Calu3 (cell line): ENCODE measurements at regions not wholly inside any gene's neighbourhood (a gene's known extent, or its start where the extent isn't known, plus 50 kb on each side); places are given as distances from the start of the nearest gene placed in this dataset.

Experiments used
- BruUV-seq: library from RNA; stranded (reverse); fragments of 400-500 nt; replicated peaks from 2 replicates; lab custom pipeline; 2021; lab: Mats Ljungman, UMichigan
- CTCF ChIA-PET: fragments of 300-600 bp; sonication (Branson Sonifier 250); formaldehyde crosslinking; loops from one replicate; lab custom pipeline; 2022; ENCODE audit warnings: antibody characterized with exemption; lab: Charles Lee
- DNase-seq: peaks from one replicate; pipeline ENCODE4 v3.0.0; 2022
- H3K27ac Mint-ChIP-seq: one replicate; pipeline ENCODE4 v1.8.0; 2022; ENCODE audit warnings: mixed read lengths; ENCODE audit not compliant: unreplicated experiment
- H3K27me3 Mint-ChIP-seq: one replicate; pipeline ENCODE4 v1.8.0; 2022; ENCODE audit warnings: mixed read lengths; ENCODE audit not compliant: unreplicated experiment
- H3K36me3 Mint-ChIP-seq: one replicate; pipeline ENCODE4 v1.8.0; 2022; ENCODE audit warnings: mild to moderate bottlenecking, moderate library complexity, mixed read lengths; ENCODE audit not compliant: insufficient read depth, unreplicated experiment
- H3K4me1 Mint-ChIP-seq: one replicate; pipeline ENCODE4 v1.8.0; 2022; ENCODE audit warnings: mild to moderate bottlenecking, low read depth, mixed read lengths; ENCODE audit not compliant: unreplicated experiment
- H3K4me3 Mint-ChIP-seq: one replicate; pipeline ENCODE4 v1.8.0; 2022; ENCODE audit warnings: mild to moderate bottlenecking, low read depth, moderate library complexity, mixed read lengths; ENCODE audit not compliant: unreplicated experiment
- H3K9me3 Mint-ChIP-seq: one replicate; pipeline ENCODE4 v1.8.0; 2022; ENCODE audit warnings: low read depth, mixed read lengths; ENCODE audit not compliant: unreplicated experiment
- CTCF ChIP-seq: fragments of 200-600 bp; IDR thresholded peaks from one replicate; pipeline ENCODE4 v1.8.0; 2022; ENCODE audit warnings: antibody characterized with exemption; ENCODE audit not compliant: unreplicated experiment
- intact Hi-C: fragments of 100-400 bp; cut with micrococcal nuclease; formaldehyde crosslinking; loops from one replicate; pipeline ENCODE4 v1.10.0; 2022; ENCODE audit not compliant: unreplicated experiment

- no peaks in the 10 kb centered on the region for H3K27me3 Mint-ChIP-seq
- H3K4me3 Mint-ChIP-seq: no peak overlapping the region
- TF ChIP-seq CTCF: no peak
- no peaks in the 10 kb centered on the region for H3K9me3 Mint-ChIP-seq
- no TSS peak for BruUV-seq
- CTCF ChIA-PET: no interaction called here
- no peak for DNase-seq
- intact Hi-C loops: no loop called here
- H3K4me1 Mint-ChIP-seq: no peaks in the 10 kb centered on the region
- H3K27ac Mint-ChIP-seq: no peak overlapping the region
- H3K36me3 Mint-ChIP-seq: no peaks in the 10 kb centered on the region
Observed at GRCh38 chr5:68643064-68643463, 427.5 kb downstream of the PIK3R1 start.

GRCh38 chr5:68644971-68645370 lies 429.4 kb downstream of the PIK3R1 start:
- no peak overlapping the region for H3K27ac Mint-ChIP-seq
- DNase-seq: no peak
- H3K9me3 Mint-ChIP-seq: no peaks in the 10 kb centered on the region
- no TSS peak for BruUV-seq
- no peak for TF ChIP-seq CTCF
- no peak overlapping the region for H3K4me3 Mint-ChIP-seq
- CTCF ChIA-PET: no interaction called here
- H3K36me3 Mint-ChIP-seq: no peaks in the 10 kb centered on the region
- intact Hi-C loops: no loop called here
- H3K27me3 Mint-ChIP-seq: no peaks in the 10 kb centered on the region
- no peaks in the 10 kb centered on the region for H3K4me1 Mint-ChIP-seq

- Mint-ChIP-seq H3K4me3 (no peak overlapping the region), H3K9me3 (no peaks in the 10 kb centered on the region), H3K27me3 (no peaks in the 10 kb centered on the region), H3K4me1 (no peaks in the 10 kb centered on the region), H3K36me3 (no peaks in the 10 kb centered on the region), H3K27ac (no peak overlapping the region)
- no peak for TF ChIP-seq CTCF
- no TSS peak for BruUV-seq
- intact Hi-C loops: no loop called here
- DNase-seq: no peak
- CTCF ChIA-PET: no interaction called here
Observed at GRCh38 chr5:68646144-68646543, 430.6 kb downstream of the PIK3R1 start.

GRCh38 chr5:68647743-68648142 lies 432.2 kb downstream of the PIK3R1 start:
- intact Hi-C loops: no loop called here
- Mint-ChIP-seq H3K36me3 (no peaks in the 10 kb centered on the region), H3K4me1 (no peaks in the 10 kb centered on the region), H3K27ac (no peak overlapping the region), H3K4me3 (no peak overlapping the region), H3K27me3 (no peaks in the 10 kb centered on the region), H3K9me3 (no peaks in the 10 kb centered on the region)
- no peak for TF ChIP-seq CTCF
- CTCF ChIA-PET: interaction anchor here (0.6 kb wide), 1 partner anchor 32 kb away, joined by 5 read pairs; no protein-coding TSS in a partner anchor
- no TSS peak for BruUV-seq
- no peak for DNase-seq
